Sigmoid colon (tissue), 4 donors: ENCODE measurements at regions not wholly inside any gene's neighbourhood (a gene's known extent, or its start where the extent isn't known, plus 50 kb on each side); places are given as distances from the start of the nearest gene placed in this dataset.

ENCODE experiments used
- EP300 ChIP-seq, 4 donors: sonication (generic); formaldehyde crosslinking; IDR thresholded peaks; one replicate each; pipeline ENCODE4 v1.6.1; 2017; ENCODE audit warnings: antibody characterized with exemption in 4 of 4
- POLR2A ChIP-seq, 2 donors: fragments of 450-650 bp; IDR thresholded peaks; one replicate each; pipeline ENCODE4 v1.6.1; 2016; ENCODE audit warnings: antibody characterized with exemption in 2 of 2, mild to moderate bottlenecking in 2 of 2, moderate library complexity in 2 of 2
- POLR2AphosphoS5 ChIP-seq, 4 donors: sonication (generic); formaldehyde crosslinking; IDR thresholded peaks; one replicate each; pipeline ENCODE4 v1.6.1; 2017; ENCODE audit warnings: antibody characterized with exemption in 4 of 4
- TF ChIP-seq, protein P1 (sequence below), 4 experiments: fragments of 450-650 bp in 3 of 4; fragments of 200-600 bp in 1 of 4; IDR thresholded peaks; one replicate each; pipeline ENCODE4 v1.5.1; 2016 to 2019; ENCODE audit warnings: antibody characterized with exemption in 4 of 4, mild to moderate bottlenecking in 3 of 4, moderate library complexity in 2 of 4

- TF ChIP-seq, protein P1, sequence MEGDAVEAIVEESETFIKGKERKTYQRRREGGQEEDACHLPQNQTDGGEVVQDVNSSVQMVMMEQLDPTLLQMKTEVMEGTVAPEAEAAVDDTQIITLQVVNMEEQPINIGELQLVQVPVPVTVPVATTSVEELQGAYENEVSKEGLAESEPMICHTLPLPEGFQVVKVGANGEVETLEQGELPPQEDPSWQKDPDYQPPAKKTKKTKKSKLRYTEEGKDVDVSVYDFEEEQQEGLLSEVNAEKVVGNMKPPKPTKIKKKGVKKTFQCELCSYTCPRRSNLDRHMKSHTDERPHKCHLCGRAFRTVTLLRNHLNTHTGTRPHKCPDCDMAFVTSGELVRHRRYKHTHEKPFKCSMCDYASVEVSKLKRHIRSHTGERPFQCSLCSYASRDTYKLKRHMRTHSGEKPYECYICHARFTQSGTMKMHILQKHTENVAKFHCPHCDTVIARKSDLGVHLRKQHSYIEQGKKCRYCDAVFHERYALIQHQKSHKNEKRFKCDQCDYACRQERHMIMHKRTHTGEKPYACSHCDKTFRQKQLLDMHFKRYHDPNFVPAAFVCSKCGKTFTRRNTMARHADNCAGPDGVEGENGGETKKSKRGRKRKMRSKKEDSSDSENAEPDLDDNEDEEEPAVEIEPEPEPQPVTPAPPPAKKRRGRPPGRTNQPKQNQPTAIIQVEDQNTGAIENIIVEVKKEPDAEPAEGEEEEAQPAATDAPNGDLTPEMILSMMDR (IDR thresholded peaks at IDR 0.05), result no peak
- no peak for TF ChIP-seq EP300 (IDR thresholded peaks at IDR 0.05)
- no peak for TF ChIP-seq POLR2A (IDR thresholded peaks at IDR 0.05)
- TF ChIP-seq POLR2AphosphoS5 (IDR thresholded peaks at IDR 0.05), result no peak
These were observed 75.9 kb upstream of the CST7 start for GRCh38 chr20:24873025-24873620.
